GM19240 (cell line): ENCODE measurements at regions not wholly inside any gene's neighbourhood (a gene's known extent, or its start where the extent isn't known, plus 50 kb on each side); places are given as distances from the start of the nearest gene placed in this dataset.

Experiments
- DNase-seq: peaks from one replicate; pipeline ENCODE4 v3.0.0; 2011; ENCODE audit warnings: low spot score; ENCODE audit not compliant: insufficient read length

- no peak for DNase-seq
Observed at GRCh38 chrX:33465137-33465536, 253.8 kb upstream of the DMD start.

DNA sequence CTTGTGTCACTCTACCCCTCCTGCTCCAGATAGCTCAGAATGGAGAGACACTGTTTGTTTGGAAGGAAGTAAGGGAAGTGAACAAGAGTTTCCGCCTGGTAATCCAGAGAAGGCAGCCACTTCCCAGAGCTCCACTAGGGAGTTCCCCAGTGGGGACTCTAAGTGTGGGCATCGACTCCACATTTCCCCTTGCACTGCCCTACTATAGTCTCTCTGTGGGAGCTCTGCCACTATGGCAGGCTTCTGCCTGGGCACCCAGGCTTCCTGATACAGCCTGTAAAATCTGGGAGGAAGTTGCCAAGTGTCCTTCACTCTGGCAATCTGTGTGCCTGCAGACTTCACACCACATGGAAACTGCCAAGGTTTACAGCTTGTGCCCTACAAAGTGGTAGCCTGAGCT, 245.8 kb upstream of the DMD start:
- no peak for DNase-seq

DNA sequence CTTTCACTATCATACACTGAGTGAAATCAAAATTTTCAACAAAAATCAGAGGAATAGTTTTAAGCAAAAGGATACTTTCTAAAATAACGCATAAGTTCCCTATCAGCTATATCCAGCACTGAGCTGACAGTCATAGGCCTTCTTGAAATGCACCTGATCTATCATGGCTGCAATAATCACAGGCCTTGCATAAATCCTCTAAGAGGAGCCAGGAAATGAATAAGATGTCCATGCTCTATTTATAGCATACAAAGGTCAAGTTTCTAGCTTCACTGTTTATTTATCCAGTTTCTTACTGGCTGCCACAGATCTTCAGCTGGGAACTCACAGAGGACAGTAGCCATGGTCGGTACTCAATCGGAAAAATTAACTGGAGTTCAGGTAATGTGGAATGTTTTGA, 235.9 kb upstream of the DMD start:
- DNase-seq, result no peak

DNA sequence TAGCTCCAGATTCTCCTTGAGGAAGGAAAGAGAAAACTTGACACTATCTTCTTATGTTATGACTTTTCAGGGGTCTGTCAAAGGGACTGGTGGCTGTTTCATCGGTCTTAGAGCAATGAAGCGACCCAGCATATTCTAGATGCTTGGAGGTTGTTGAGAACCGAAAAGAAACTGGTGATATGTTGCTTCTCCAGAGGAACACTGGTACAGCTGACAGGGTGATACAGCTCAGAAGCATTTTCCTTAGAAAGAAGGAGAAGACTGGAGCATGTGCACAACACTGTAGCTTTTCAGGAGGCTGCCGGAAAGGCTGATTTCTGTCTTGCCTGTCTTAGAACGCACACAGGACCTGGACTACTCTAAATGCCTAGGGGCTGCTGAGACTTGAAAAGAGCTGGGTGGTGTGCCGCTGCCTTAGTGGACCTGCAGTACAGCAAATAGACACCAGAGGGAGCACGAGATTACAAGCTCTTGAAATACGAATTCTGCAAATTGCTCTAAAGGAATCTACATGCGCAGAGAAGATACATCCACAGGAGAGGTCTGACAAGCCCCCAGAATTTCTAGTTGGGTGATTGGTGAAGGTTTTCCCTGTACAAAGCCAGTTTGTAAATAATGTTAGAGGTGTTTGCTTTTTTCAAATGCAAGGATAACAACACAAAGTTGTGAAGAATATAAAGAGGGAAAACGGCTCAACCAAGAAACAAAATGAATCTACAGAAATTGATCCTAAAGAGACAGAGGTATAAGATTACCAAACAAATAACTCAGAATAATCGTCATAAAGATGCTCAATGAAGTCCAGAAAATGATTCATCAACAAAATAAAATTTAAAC, 223.1 kb upstream of the DMD start:
- DNase-seq, result peak; percentile 1

GRCh38 chrX:33416273-33416805, 205.0 kb upstream of the DMD start:
- DNase-seq, result no peak

GRCh38 chrX:33415459-33415858, 204.1 kb upstream of the DMD start:
- DNase-seq, result no peak

DNA sequence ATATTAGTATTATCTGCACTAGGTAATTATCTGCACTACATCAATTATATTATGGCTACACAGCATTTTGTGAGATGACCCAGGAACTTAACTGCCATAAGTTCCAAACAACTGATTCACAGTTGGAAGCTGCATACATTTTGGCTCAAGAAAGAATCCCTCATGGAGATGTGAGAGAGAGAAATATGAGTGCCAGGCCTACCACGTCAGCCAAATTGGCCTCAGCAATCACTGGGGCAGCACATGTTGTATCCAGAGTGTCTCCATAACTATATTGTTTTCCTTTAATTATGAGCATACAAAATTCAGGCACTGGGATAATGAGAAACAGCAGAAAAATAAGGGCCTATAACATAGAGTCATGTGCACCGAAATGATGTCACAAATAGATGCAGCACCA, 174.2 kb upstream of the DMD start:
- DNase-seq, result no peak

DNA sequence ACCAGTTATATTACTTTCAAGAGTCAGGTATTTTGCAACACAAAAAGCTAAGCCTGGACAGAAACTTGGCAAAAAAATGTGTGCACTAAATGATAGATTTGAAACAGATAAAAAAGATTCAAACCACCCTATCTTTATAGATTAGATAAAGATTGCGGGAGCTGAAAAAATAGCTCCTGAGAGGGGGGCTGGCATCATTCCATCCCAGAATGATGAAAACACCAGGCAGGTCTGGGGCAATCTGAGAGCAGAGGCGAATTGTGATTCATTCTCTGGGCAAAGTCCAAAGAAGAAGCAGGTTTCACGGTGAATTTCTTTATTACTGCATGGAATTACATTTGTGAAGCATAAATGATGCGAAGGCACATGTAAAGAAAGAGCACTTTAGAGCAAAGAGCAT, 168.5 kb upstream of the DMD start:
- DNase-seq, result no peak

- DNase-seq, result no peak
Observed at GRCh38 chrX:33357606-33358005, 146.3 kb upstream of the DMD start.

- no peak for DNase-seq
Observed at GRCh38 chrX:33339219-33339618, 127.9 kb upstream of the DMD start.

DNA sequence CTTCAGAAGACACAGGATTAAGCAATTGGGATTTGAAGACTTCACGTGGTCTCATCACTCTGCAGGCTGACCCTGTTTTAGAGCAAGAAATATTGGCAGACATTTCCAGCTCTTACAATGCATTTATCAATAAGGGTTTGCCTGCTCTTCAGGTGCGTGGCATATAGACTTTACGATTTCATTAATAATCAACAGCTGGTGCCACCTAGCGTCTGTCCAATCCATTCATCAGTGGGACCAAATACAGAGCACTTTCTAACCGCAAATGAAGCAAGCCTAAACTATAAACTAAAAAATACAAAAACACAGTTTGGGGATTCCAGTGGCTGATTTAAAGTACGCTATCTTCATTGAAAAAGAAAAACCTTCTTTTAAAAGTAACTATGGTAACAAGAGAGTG, 125.4 kb upstream of the DMD start:
- DNase-seq, result no peak

DNA sequence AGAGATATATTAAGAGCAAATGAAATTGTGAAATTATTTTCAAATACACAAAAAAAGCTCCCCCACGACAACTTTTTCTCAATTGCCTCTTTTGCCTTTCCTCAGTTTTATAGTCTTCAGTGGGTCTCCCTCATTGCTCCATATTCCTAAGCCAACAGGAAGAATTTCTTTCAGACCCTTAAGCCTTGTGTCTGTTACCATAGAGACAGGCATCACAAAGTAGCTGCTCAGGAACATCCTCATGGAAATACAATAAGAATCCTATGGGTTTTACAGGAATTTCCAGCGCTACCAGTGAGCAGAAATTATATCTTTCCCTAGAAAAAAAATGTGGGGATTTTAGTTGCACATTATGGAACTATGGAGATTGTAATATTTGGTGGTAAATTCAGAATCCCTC, 121.9 kb upstream of the DMD start:
- DNase-seq, result no peak

GRCh38 chrX:33330798-33331197, 119.4 kb upstream of the DMD start:
- DNase-seq, result no peak

DNA sequence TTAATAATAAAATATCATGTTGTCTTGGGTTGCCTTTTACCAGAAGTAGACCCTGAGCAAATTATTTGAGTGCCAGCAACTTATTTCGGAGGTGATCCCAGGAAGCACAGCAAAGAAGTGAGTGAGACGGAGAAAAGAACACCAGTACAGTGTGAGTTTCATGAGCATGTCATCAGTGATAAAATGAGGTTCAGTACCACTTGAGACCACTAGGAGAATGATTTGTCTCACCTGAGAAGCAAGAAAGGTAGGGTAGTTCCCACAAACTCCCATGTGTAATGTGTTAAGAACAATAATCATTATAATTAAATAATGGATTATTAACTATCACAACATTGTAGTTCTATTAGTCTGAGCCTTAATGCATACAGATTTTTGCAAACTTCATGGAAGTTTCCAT, 112.8 kb upstream of the DMD start:
- no peak for DNase-seq

DNA sequence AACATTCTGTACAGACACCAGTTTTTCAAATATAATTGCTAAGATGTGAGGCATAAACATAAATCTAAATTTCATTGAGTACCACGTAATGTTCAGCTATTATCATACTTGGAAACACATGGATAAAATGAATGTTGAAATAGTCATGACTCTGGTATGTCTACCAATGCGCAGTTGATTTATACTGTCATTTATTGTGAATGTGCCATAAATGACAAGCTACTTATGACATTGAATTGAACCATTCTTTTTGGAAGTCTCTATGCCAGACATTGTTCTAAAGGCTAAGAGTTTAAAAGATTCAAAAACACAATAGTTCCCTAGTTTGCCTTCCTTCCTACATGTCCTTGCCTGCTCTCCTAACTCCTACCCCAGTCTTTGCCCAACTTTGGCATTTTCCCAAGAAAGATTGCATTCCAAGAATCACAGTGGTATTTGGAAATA, 96.6 kb upstream of the DMD start:
- no peak for DNase-seq

GRCh38 chrX:33298622-33299021, 87.3 kb upstream of the DMD start:
- no peak for DNase-seq

- DNase-seq, result no peak
Observed at GRCh38 chrX:33285550-33285949, 74.2 kb upstream of the DMD start.

- DNase-seq, result no peak
Observed at GRCh38 chrX:33277046-33277445, 65.7 kb upstream of the DMD start.

DNA sequence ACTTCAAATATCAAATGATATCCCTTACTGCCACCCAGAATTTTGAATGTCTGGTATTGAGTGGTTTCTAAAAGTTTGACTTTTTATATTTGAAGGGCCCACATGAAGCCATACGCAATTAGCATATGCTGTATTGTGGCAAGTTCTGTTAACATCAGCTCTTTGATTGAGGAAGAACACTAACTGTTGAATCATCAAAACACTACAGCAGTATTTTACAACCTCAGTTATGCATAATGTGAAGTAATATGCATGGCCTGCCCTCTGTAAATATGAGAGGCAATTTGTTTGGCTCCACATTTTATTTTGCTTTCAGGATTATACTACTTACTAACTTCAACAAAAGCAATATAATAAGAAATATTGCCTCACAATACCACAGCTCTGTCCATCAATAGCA, 62.2 kb upstream of the DMD start:
- DNase-seq, result no peak

DNA sequence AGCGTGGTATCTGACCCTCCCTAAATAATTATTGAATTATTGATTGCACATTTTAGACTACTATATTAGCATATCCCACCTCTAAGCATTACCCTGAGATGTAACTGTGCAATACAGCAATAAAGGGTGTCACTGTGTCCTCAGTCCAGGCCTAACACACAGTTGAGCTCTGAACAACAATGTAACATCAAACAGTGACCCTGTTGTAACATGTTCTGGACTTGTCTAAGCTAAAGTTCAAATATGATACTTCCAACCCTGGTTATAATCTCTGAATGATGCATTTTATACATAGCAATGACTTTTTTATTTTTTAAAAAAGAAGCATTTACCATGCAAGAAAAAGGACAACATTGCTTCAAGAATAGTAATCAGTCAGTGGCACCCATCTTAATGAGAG, 61.6 kb upstream of the DMD start:
- DNase-seq, result no peak
